Hepatocyte (in vitro differentiated cells): ENCODE measurements at regions not wholly inside any gene's neighbourhood (a gene's known extent, or its start where the extent isn't known, plus 50 kb on each side); places are given as distances from the start of the nearest gene placed in this dataset.
"Not testable (repeated sequence)": the region's sequence is repeated elsewhere in the genome, so short reads cannot be mapped to it uniquely, and the experiment has no call there.

Experiments used
- DNase-seq: peaks from one replicate; pipeline ENCODE4 v3.0.0-alpha.2; 2016; ENCODE audit warnings: low spot score
- H2AFZ ChIP-seq: fragments of 200-600 bp; sonication (generic); 2 replicates; pipeline ENCODE4 v1.6.0; 2016; ENCODE audit warnings: antibody characterized with exemption, mild to moderate bottlenecking
- H3K27ac ChIP-seq: fragments of 200-600 bp; sonication (generic); 2 replicates; pipeline ENCODE4 v1.5.1; 2016; ENCODE audit warnings: mild to moderate bottlenecking
- H3K27me3 ChIP-seq: fragments of 200-600 bp; sonication (generic); 2 replicates; pipeline ENCODE4 v1.6.1; 2016
- H3K36me3 ChIP-seq: fragments of 200-600 bp; sonication (generic); replicated peaks from 2 replicates; pipeline ENCODE4 v1.5.1; 2016; ENCODE audit warnings: low read depth; ENCODE audit not compliant: insufficient read depth
- H3K4me1 ChIP-seq: fragments of 200-600 bp; sonication (generic); 2 replicates; pipeline ENCODE4 v1.5.1; 2016; ENCODE audit warnings: mild to moderate bottlenecking, moderate library complexity; ENCODE audit not compliant: insufficient read depth
- H3K4me2 ChIP-seq: fragments of 200-600 bp; sonication (generic); 2 replicates; pipeline ENCODE4 v1.6.0; 2016
- H3K4me3 ChIP-seq: fragments of 200-600 bp; sonication (generic); 2 replicates; pipeline ENCODE4 v1.5.1; 2016; ENCODE audit warnings: mild to moderate bottlenecking
- H3K79me2 ChIP-seq: fragments of 200-600 bp; sonication (generic); 2 replicates; pipeline ENCODE4 v1.6.0; 2017; ENCODE audit warnings: mild to moderate bottlenecking
- H3K9me2 ChIP-seq: fragments of 200-600 bp; sonication (generic); replicated peaks from 2 replicates; pipeline ENCODE4 v1.6.0; 2017; ENCODE audit warnings: mild to moderate bottlenecking; ENCODE audit not compliant: insufficient read depth
- H3K9me3 ChIP-seq: fragments of 200-600 bp; sonication (generic); 2 replicates; pipeline ENCODE4 v1.5.1; 2016; ENCODE audit warnings: low read depth, mild to moderate bottlenecking
- H4K20me1 ChIP-seq: fragments of 200-600 bp; sonication (generic); 2 replicates; pipeline ENCODE4 v1.6.0; 2016; ENCODE audit warnings: mild to moderate bottlenecking; ENCODE audit not compliant: insufficient read depth, poor library complexity, severe bottlenecking
- CTCF ChIP-seq: fragments of 200-600 bp; sonication (generic); IDR thresholded peaks from 2 replicates; pipeline ENCODE4 v1.5.1; 2016; ENCODE audit warnings: antibody characterized with exemption, mild to moderate bottlenecking; ENCODE audit not compliant: poor library complexity
- EZH2 ChIP-seq: fragments of 200-600 bp; sonication (generic); IDR thresholded peaks from 2 replicates; pipeline ENCODE4 v1.6.1; 2016; ENCODE audit warnings: antibody characterized with exemption, mild to moderate bottlenecking, borderline replicate concordance
- EZH2phosphoT487 ChIP-seq: fragments of 200-600 bp; sonication (generic); IDR thresholded peaks from one replicate; pipeline ENCODE4 v1.6.1; 2018; ENCODE audit warnings: antibody characterized with exemption, mild to moderate bottlenecking, low read depth, moderate library complexity; ENCODE audit not compliant: unreplicated experiment, severe bottlenecking
- WGBS: methylation state at CpG from one replicate; pipeline ENCODE4 v1.1.6; 2016; ENCODE audit warnings: low lambda C conversion rate; ENCODE audit errors: missing lambda C conversion rate; 5-methylcytosine and 5-hydroxymethylcytosine counted together

DNA sequence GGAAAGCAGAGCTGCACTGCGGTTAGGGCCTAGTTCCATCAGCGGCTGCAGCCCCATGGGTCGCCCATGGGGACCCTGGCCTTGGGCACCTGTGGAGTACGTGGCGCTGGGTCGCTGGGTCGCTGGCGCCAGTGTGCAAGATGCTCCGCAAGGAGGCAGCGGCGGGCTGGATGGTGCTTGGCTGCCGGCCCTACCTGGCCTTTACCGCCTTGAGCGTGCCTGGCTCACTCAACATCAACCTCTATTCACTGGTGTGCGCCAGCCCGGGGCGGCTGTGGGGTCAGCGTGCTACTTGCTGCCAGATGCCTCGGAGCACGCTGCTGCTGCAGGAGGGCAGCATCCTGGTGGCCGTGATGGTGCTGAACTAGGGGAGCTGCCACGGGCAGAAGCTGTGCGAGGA is 85.1 kb upstream of the RHOU start:
- peaks cover 10% of the 10 kb centered on the region for H3K27me3 ChIP-seq
- H3K79me2 ChIP-seq, result no peaks in the 10 kb centered on the region
- H3K4me3 ChIP-seq, result no peak overlapping the region
- H4K20me1 ChIP-seq, result no peaks in the 10 kb centered on the region
- no peak overlapping the region for H3K4me2 ChIP-seq
- no peaks in the 10 kb centered on the region for H3K9me3 ChIP-seq
- H3K9me2 ChIP-seq, result no peaks in the 10 kb centered on the region
- H3K36me3 ChIP-seq, result no peaks in the 10 kb centered on the region
- H3K4me1 ChIP-seq, result no peaks in the 10 kb centered on the region
- H2AFZ ChIP-seq, result no peak overlapping the region
- TF ChIP-seq CTCF (no peak), EZH2phosphoT487 (no peak), EZH2 (no peak)
- no peak for DNase-seq
- 73% methylated on average over 23 of the region's 23 CpGs for WGBS
- H3K27ac ChIP-seq, result no peak overlapping the region

- 78% methylated on average over 1 of the region's 1 CpG for WGBS
- no peak overlapping the region for H2AFZ ChIP-seq
- H4K20me1 ChIP-seq, result no peaks in the 10 kb centered on the region
- H3K4me2 ChIP-seq, result no peak overlapping the region
- DNase-seq, result no peak
- H3K4me3 ChIP-seq, result no peak overlapping the region
- no peaks in the 10 kb centered on the region for H3K9me2 ChIP-seq
- no peak overlapping the region for H3K27ac ChIP-seq
- no peaks in the 10 kb centered on the region for H3K36me3 ChIP-seq
- no peaks in the 10 kb centered on the region for H3K79me2 ChIP-seq
- no peaks in the 10 kb centered on the region for H3K4me1 ChIP-seq
- H3K9me3 ChIP-seq, result no peaks in the 10 kb centered on the region
- TF ChIP-seq EZH2 (no peak), CTCF (no peak), EZH2phosphoT487 (no peak)
- H3K27me3 ChIP-seq, result peaks cover 10% of the 10 kb centered on the region
These were observed 84.3 kb upstream of the RHOU start for GRCh38 chr1:228650946-228651345.

GRCh38 chr1:228652116-228652515 is 83.2 kb upstream of the RHOU start:
- no peaks in the 10 kb centered on the region for H3K9me3 ChIP-seq
- no peak overlapping the region for H3K27ac ChIP-seq
- H2AFZ ChIP-seq, result no peak overlapping the region
- H3K27me3 ChIP-seq, result peaks cover 10% of the 10 kb centered on the region
- no peaks in the 10 kb centered on the region for H3K36me3 ChIP-seq
- H3K4me3 ChIP-seq, result no peak overlapping the region
- DNase-seq, result no peak
- no peaks in the 10 kb centered on the region for H4K20me1 ChIP-seq
- H3K4me1 ChIP-seq, result no peaks in the 10 kb centered on the region
- H3K79me2 ChIP-seq, result no peaks in the 10 kb centered on the region
- H3K9me2 ChIP-seq, result no peaks in the 10 kb centered on the region
- 97% methylated on average over 1 of the region's 1 CpG for WGBS
- TF ChIP-seq EZH2 (no peak), EZH2phosphoT487 (no peak), CTCF (no peak)
- H3K4me2 ChIP-seq, result no peak overlapping the region

DNA sequence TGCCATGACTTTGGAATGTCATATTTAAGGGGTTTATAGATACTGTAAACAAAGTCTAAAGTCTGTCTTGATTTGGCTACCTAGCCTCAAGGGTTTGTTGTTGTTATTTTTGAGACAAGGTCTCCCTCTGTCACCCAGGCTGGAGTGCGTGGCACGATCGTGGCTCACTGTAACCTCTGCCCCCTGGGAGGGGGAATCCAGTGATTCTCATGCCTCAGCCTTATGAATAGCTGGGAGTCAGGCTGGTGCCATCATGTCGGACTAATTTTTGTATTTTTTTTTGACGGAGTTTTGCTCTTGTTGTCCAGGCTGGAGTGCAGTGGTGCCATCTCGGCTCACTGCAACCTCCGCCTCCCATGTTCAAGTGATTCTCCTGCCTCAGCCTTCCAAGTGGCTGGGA is 82.2 kb upstream of the RHOU start:
- H3K79me2 ChIP-seq, H4K20me1 ChIP-seq: not testable (repeated sequence)

More for the DNA sequence above, 82.2 kb upstream of the RHOU start:
- H3K9me3 ChIP-seq, H3K27ac ChIP-seq, H3K4me3 ChIP-seq, H3K4me1 ChIP-seq, H3K36me3 ChIP-seq, H3K9me2 ChIP-seq, DNase-seq, H2AFZ ChIP-seq, H3K4me2 ChIP-seq: not testable (repeated sequence)
- peaks cover 10% of the 10 kb centered on the region for H3K27me3 ChIP-seq
- 95% methylated on average over 7 of the region's 7 CpGs for WGBS
